Fibroblast of mammary gland (primary cell): ENCODE measurements at regions not wholly inside any gene's neighbourhood (a gene's known extent, or its start where the extent isn't known, plus 50 kb on each side); places are given as distances from the start of the nearest gene placed in this dataset.
A peak's percentile ranks its signal among the peaks of the same experiment; 100 is the strongest.
"Not testable (repeated sequence)": the region's sequence is repeated elsewhere in the genome, so short reads cannot be mapped to it uniquely, and the experiment has no call there.

Source experiments
- DNase-seq: peaks from one replicate; pipeline ENCODE4 v3.0.0-alpha.2; 2010; ENCODE audit warnings: low read depth
- H3K4me3 ChIP-seq: 2 replicates; pipeline ENCODE4 v1.5.1; 2011; ENCODE audit warnings: low read depth, mild to moderate bottlenecking, low read length, moderate library complexity; ENCODE audit not compliant: control insufficient read depth
- TF ChIP-seq, protein P1 (sequence below): conservative IDR thresholded peaks from 2 replicates; pipeline ENCODE4 v1.5.1; 2011; ENCODE audit warnings: low read depth, low read length, inconsistent platforms; ENCODE audit not compliant: control insufficient read depth, insufficient read depth

GRCh38 chr2:147595200-147595599, 249.6 kb upstream of the ACVR2A start:
- TF ChIP-seq, protein P1, sequence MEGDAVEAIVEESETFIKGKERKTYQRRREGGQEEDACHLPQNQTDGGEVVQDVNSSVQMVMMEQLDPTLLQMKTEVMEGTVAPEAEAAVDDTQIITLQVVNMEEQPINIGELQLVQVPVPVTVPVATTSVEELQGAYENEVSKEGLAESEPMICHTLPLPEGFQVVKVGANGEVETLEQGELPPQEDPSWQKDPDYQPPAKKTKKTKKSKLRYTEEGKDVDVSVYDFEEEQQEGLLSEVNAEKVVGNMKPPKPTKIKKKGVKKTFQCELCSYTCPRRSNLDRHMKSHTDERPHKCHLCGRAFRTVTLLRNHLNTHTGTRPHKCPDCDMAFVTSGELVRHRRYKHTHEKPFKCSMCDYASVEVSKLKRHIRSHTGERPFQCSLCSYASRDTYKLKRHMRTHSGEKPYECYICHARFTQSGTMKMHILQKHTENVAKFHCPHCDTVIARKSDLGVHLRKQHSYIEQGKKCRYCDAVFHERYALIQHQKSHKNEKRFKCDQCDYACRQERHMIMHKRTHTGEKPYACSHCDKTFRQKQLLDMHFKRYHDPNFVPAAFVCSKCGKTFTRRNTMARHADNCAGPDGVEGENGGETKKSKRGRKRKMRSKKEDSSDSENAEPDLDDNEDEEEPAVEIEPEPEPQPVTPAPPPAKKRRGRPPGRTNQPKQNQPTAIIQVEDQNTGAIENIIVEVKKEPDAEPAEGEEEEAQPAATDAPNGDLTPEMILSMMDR = no peak
- peak; percentile 11 for DNase-seq
- H3K4me3 ChIP-seq = no peak overlapping the region

GRCh38 chr2:147594038-147594437, 250.8 kb upstream of the ACVR2A start:
- TF ChIP-seq, protein P1 = no peak
- no peak for DNase-seq
- H3K4me3 ChIP-seq = no peak overlapping the region

DNA sequence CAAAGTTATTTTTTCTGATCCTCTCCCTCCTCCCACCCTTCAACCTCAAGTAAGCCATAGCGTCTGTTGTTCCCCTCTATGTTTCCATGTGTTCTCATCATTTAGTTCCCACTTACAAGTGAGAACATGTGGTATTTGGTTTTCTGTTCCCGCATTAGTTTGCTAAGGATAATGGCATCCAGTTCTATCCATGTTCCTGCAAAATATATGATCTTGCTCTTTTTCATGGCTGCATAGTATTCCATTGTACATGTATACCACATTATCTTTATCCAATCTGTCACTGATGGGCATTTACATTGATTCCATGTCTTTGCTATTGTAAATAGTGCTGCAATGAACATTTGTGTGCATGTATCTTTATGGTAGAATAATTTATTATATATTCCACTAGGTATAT, 252.0 kb upstream of the ACVR2A start:
- DNase-seq, H3K4me3 ChIP-seq: not testable (repeated sequence)

- no peak overlapping the region for H3K4me3 ChIP-seq
- TF ChIP-seq, protein P1 = no peak
These were observed 255.7 kb upstream of the ACVR2A start for GRCh38 chr2:147589127-147589526.

GRCh38 chr2:147588191-147588590, 256.6 kb upstream of the ACVR2A start:
- TF ChIP-seq, protein P1 = no peak
- peak; percentile 59 for DNase-seq
- no peak overlapping the region for H3K4me3 ChIP-seq

More at GRCh38 chr2:147589127-147589526, 255.7 kb upstream of the ACVR2A start:
- DNase-seq = no peak

GRCh38 chr2:147578529-147578928, 266.3 kb upstream of the ACVR2A start:
- TF ChIP-seq, protein P1 = no peak
- H3K4me3 ChIP-seq = no peak overlapping the region
- DNase-seq = no peak

DNA sequence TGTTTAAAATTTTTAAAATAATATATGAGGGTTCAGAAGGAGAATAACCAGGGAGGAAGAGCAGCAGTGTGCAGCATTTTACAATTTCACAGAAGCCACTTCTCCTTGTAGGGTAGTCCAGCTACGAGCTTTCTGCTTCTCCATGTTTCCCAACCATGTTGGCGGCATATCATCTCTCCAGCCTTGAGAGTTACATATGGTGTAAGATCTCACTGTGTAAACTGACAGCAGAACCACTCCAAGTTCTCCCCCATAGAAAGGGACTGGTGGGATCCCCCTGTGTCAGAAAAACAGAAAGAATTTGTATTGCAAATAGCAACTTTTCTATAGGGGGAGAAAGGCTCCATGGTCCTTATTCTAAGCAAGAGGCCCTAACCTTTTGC, 266.8 kb upstream of the ACVR2A start:
- DNase-seq = no peak
- TF ChIP-seq, protein P1 = no peak
- no peak overlapping the region for H3K4me3 ChIP-seq
